ENCODE measurements at regions not wholly inside any gene's neighbourhood (a gene's known extent, or its start where the extent isn't known, plus 50 kb on each side); places are given as distances from the start of the nearest gene placed in this dataset.

- H3K4me3 ChIP-seq (ENCODE audit: control insufficient read depth in 2 of 3, extremely low read depth in 1 of 3, insufficient read depth in 2 of 3, low read depth in 1 of 3, low read length in 3 of 3), result no peak overlapping the region
- H3K79me2 ChIP-seq (ENCODE audit: control insufficient read depth, insufficient read depth, low read length), result no peaks in the 10 kb centered on the region
- no peaks in the 10 kb centered on the region for H4K20me1 ChIP-seq (ENCODE audit: control insufficient read depth, extremely low read depth, insufficient read depth, low read length)
- no peaks in the 10 kb centered on the region for H3K9me3 ChIP-seq (ENCODE audit: control insufficient read depth, low read depth, low read length)
- H3K36me3 ChIP-seq (ENCODE audit: control insufficient read depth in 2 of 2, extremely low read depth in 1 of 2, insufficient read depth in 2 of 2, low read length in 2 of 2), result no peaks in the 10 kb centered on the region
- no peaks in the 10 kb centered on the region for H3K4me1 ChIP-seq (ENCODE audit: control insufficient read depth, extremely low read depth, insufficient read depth, low read length)
- FAIRE-seq (no peak), DNase-seq (ENCODE audit: low read depth, low spot score) (no peak)
- H2AFZ ChIP-seq (ENCODE audit: control insufficient read depth, low read length), result no peak overlapping the region
- no peak overlapping the region for H3K27ac ChIP-seq (ENCODE audit: control insufficient read depth, insufficient read depth, low read length)
- dilution Hi-C loops (cut with MboI; ENCODE audit: extremely low pct_ligation_motif_present, low sequenced_read_pairs), result no loop called here
- no peak overlapping the region for H3K9ac ChIP-seq (ENCODE audit: control insufficient read depth, extremely low read depth, insufficient read depth, low read length)
- H3K4me2 ChIP-seq (ENCODE audit: control insufficient read depth, extremely low read depth, insufficient read depth, low read depth, low read length), result no peak overlapping the region
- no peaks in the 10 kb centered on the region for H3K9me1 ChIP-seq (ENCODE audit: control insufficient read depth, extremely low read depth, insufficient read depth, low read length)
- no peaks in the 10 kb centered on the region for H3K27me3 ChIP-seq (ENCODE audit: control insufficient read depth, extremely low read depth, insufficient read depth, low read length)
- TF ChIP-seq CTCF (optimal IDR thresholded peaks at IDR 0.05 in 1 of 3, IDR thresholded peaks at IDR 0.05 in 1 of 3, conservative IDR thresholded peaks at IDR 0.05 in 1 of 3; ENCODE audit: extremely low read depth in 1 of 3, insufficient read depth in 2 of 3, low read length in 3 of 3) (no peak), EZH2 (IDR thresholded peaks at IDR 0.05; ENCODE audit: low read length) (no peak)
These were observed 841.7 kb upstream of the POU3F4 start for GRCh38 chrX:82666355-82666754.

GRCh38 chrX:82675104-82675503, 833.0 kb upstream of the POU3F4 start:
- Histone ChIP-seq H3K27ac (ENCODE audit: control insufficient read depth, insufficient read depth, low read length) (no peak overlapping the region), H3K9ac (ENCODE audit: control insufficient read depth, extremely low read depth, insufficient read depth, low read length) (no peak overlapping the region), H3K4me3 (ENCODE audit: control insufficient read depth in 2 of 3, extremely low read depth in 1 of 3, insufficient read depth in 2 of 3, low read depth in 1 of 3, low read length in 3 of 3) (no peak overlapping the region), H3K9me3 (ENCODE audit: control insufficient read depth, low read depth, low read length) (no peaks in the 10 kb centered on the region), H3K4me2 (ENCODE audit: control insufficient read depth, extremely low read depth, insufficient read depth, low read depth, low read length) (no peak overlapping the region), H3K27me3 (ENCODE audit: control insufficient read depth, extremely low read depth, insufficient read depth, low read length) (no peaks in the 10 kb centered on the region), H3K36me3 (ENCODE audit: control insufficient read depth in 2 of 2, extremely low read depth in 1 of 2, insufficient read depth in 2 of 2, low read length in 2 of 2) (no peaks in the 10 kb centered on the region), H3K79me2 (ENCODE audit: control insufficient read depth, insufficient read depth, low read length) (no peaks in the 10 kb centered on the region), H2AFZ (ENCODE audit: control insufficient read depth, low read length) (no peak overlapping the region), H3K4me1 (ENCODE audit: control insufficient read depth, extremely low read depth, insufficient read depth, low read length) (no peaks in the 10 kb centered on the region), H4K20me1 (ENCODE audit: control insufficient read depth, extremely low read depth, insufficient read depth, low read length) (no peaks in the 10 kb centered on the region), H3K9me1 (ENCODE audit: control insufficient read depth, extremely low read depth, insufficient read depth, low read length) (no peaks in the 10 kb centered on the region)
- DNase-seq (ENCODE audit: low read depth, low spot score) (no peak), FAIRE-seq (no peak)
- dilution Hi-C loops (cut with MboI; ENCODE audit: extremely low pct_ligation_motif_present, low sequenced_read_pairs), result no loop called here
- TF ChIP-seq CTCF (optimal IDR thresholded peaks at IDR 0.05 in 1 of 3, IDR thresholded peaks at IDR 0.05 in 1 of 3, conservative IDR thresholded peaks at IDR 0.05 in 1 of 3; ENCODE audit: extremely low read depth in 1 of 3, insufficient read depth in 2 of 3, low read length in 3 of 3), result no peak
- no peak for TF ChIP-seq EZH2 (IDR thresholded peaks at IDR 0.05; ENCODE audit: low read length)
